ENCODE measurements at regions not wholly inside any gene's neighbourhood (a gene's known extent, or its start where the extent isn't known, plus 50 kb on each side); places are given as distances from the start of the nearest gene placed in this dataset.

GRCh38 chr2:65864619-65865018 is 432.2 kb upstream of the SPRED2 start:
- TF ChIP-seq EZH2 (IDR thresholded peaks at IDR 0.05; ENCODE audit: borderline replicate concordance), result no peak
- TF ChIP-seq CTCF (IDR thresholded peaks at IDR 0.05; ENCODE audit: poor library complexity), result no peak
- no peak for TF ChIP-seq EZH2phosphoT487 (IDR thresholded peaks at IDR 0.05; ENCODE audit: low read depth, severe bottlenecking, unreplicated experiment)
